ENCODE measurements at regions not wholly inside any gene's neighbourhood (a gene's known extent, or its start where the extent isn't known, plus 50 kb on each side); places are given as distances from the start of the nearest gene placed in this dataset.

DNA sequence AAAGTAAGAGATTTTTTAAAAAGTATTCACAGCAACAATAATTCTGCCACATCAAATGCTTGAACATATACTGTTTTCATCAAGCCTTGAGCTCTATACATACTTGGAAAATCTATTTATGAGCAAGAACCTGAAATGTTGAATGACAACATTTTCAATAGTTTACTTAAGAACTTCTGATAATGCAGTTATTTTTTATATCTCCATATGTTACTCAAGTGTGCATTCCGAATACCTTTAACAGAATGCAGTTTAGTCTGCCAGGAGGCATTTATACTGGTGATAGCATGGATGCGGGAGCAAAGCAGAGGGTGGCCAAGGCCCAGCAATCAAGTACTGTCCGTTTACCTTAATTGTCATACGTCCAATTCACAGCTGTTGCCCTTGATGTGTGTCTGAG lies 589.5 kb downstream of the KCTD12 start:
- TF ChIP-seq CTCF (conservative IDR thresholded peaks at IDR 0.05) (no peak), EZH2 (IDR thresholded peaks at IDR 0.05; ENCODE audit: low read depth) (no peak)
